ENCODE measurements at regions not wholly inside any gene's neighbourhood (a gene's known extent, or its start where the extent isn't known, plus 50 kb on each side); places are given as distances from the start of the nearest gene placed in this dataset.

GRCh38 chr1:192099328-192099727, 58.9 kb upstream of the RGS18 start:
- intact Hi-C loops (cut with DNase I, micrococcal nuclease) = no loop called here
- no peaks in the 10 kb centered on the region for H3K36me3 ChIP-seq (ENCODE audit: low read depth)
- H3K9me3 ChIP-seq = no peaks in the 10 kb centered on the region
- no peak overlapping the region for H3K4me3 ChIP-seq
- TF ChIP-seq CTCF (IDR thresholded peaks at IDR 0.05) = no peak
- no peak for DNase-seq
- no peak for ATAC-seq
- no peaks in the 10 kb centered on the region for H3K4me1 ChIP-seq (ENCODE audit: low read depth)

- no peak for TF ChIP-seq CTCF (IDR thresholded peaks at IDR 0.05)
- H3K36me3 ChIP-seq (ENCODE audit: low read depth) = no peaks in the 10 kb centered on the region
Measured at GRCh38 chr1:192100686-192101468, 57.4 kb upstream of the RGS18 start.

DNA sequence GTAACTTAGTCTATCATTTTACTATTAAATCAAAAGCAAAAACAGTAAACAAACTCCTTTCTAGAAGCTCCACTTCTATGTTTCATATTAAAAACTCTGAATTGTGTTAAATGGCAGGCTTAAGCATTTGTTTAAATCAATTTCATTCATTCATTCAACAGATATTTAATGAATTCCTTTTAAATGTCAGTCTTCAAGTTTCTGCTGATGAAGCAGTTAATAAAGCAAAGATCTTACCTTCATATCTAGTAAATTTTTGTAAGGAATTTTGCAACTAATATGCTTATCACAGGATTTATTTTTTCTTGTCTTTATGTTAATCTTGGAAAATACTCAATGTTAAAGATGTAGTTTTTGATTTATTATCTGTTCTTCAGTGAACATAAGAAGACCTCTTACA, 54.1 kb upstream of the RGS18 start:
- Histone ChIP-seq H3K4me1 (ENCODE audit: low read depth) (no peaks in the 10 kb centered on the region), H3K36me3 (ENCODE audit: low read depth) (no peaks in the 10 kb centered on the region), H3K9me3 (no peaks in the 10 kb centered on the region), H3K4me3 (no peak overlapping the region)
- TF ChIP-seq CTCF (IDR thresholded peaks at IDR 0.05) = no peak
- no peak for ATAC-seq
- DNase-seq = no peak
- intact Hi-C loops (cut with DNase I, micrococcal nuclease) = no loop called here

More at GRCh38 chr1:192100686-192101468, 57.4 kb upstream of the RGS18 start:
- ATAC-seq (peak; percentile 17), DNase-seq (no peak)
- no peaks in the 10 kb centered on the region for H3K9me3 ChIP-seq
- H3K4me1 ChIP-seq (ENCODE audit: low read depth) = no peaks in the 10 kb centered on the region
- intact Hi-C loops (cut with DNase I, micrococcal nuclease) = no loop called here
- H3K4me3 ChIP-seq = no peak overlapping the region

DNA sequence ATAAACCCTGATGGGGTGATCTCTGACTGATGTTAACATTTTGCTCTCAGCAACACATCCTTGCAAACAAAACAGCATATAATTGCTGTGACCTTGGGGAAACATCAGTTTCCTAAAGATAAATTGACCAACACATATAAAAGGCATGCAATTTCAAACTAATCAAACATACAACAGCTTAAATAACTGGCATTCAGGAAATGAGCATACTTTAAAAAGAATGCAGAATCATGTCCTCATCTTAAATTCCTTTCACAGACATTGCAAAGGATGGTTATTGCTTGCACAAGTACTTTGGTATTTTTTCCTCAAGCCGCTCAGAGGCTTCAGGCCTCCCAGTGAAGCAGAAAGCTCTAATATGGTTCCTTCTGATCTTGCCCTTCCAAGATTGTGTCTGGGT, 53.4 kb upstream of the RGS18 start:
- Histone ChIP-seq H3K4me3 (no peak overlapping the region), H3K4me1 (ENCODE audit: low read depth) (no peaks in the 10 kb centered on the region), H3K9me3 (no peaks in the 10 kb centered on the region), H3K36me3 (ENCODE audit: low read depth) (no peaks in the 10 kb centered on the region)
- ATAC-seq (no peak), DNase-seq (no peak)
- TF ChIP-seq CTCF (IDR thresholded peaks at IDR 0.05) = no peak
- intact Hi-C loops (cut with DNase I, micrococcal nuclease) = no loop called here

DNA sequence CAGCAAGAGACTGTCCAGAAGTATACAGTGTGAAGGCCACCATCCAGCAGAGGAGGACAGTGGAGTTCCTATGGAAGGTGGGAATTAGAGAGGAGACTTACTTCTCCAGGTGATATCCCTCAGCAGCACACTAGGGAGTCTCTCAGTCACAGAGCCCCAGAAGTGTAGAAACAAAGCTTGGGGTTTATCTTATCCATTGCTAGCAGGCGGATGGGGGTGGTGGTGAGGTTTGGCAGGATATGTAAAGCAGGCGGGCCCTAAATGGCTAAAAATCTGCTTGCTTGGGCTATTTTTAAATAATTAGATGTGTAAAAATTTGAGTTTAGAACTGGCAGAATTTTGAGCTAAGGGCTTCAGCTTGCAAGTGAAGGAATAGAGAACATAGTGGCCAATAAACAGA, 50.1 kb upstream of the RGS18 start:
- DNase-seq = no peak
- Histone ChIP-seq H3K4me1 (ENCODE audit: low read depth) (no peaks in the 10 kb centered on the region), H3K9me3 (no peaks in the 10 kb centered on the region), H3K4me3 (no peak overlapping the region), H3K36me3 (ENCODE audit: low read depth) (no peaks in the 10 kb centered on the region)
- intact Hi-C loops (cut with DNase I, micrococcal nuclease) = no loop called here
- no peak for ATAC-seq
- TF ChIP-seq CTCF (IDR thresholded peaks at IDR 0.05) = no peak
